Stomach smooth muscle (tissue), 2 donors: ENCODE measurements at regions not wholly inside any gene's neighbourhood (a gene's known extent, or its start where the extent isn't known, plus 50 kb on each side); places are given as distances from the start of the nearest gene placed in this dataset.

Source experiments
- H3K27ac ChIP-seq: one replicate; pipeline ENCODE4 v1.7.0; 2013; ENCODE audit warnings: mild to moderate bottlenecking, low read length, inconsistent platforms
- H3K27me3 ChIP-seq, 2 donors: one replicate each; pipeline ENCODE4 v1.7.0; 2013; ENCODE audit warnings: low read length in 2 of 2; ENCODE audit not compliant: insufficient read depth in 2 of 2, control insufficient read depth in 1 of 2
- H3K36me3 ChIP-seq, 2 donors: one replicate each; pipeline ENCODE4 v1.7.0; 2013; ENCODE audit warnings: low read length in 2 of 2; ENCODE audit not compliant: control insufficient read depth in 2 of 2, insufficient read depth in 2 of 2
- H3K4me1 ChIP-seq: one replicate; pipeline ENCODE4 v1.7.0; 2013; ENCODE audit warnings: low read length; ENCODE audit not compliant: control insufficient read depth, insufficient read depth
- H3K4me3 ChIP-seq, 2 donors: one replicate each; pipeline ENCODE4 v1.7.0; 2013; ENCODE audit warnings: low read length in 2 of 2
- H3K9ac ChIP-seq, 2 donors: one replicate each; pipeline ENCODE4 v1.7.0; 2013; ENCODE audit warnings: low read length in 2 of 2, mild to moderate bottlenecking in 1 of 2
- H3K9me3 ChIP-seq, 2 donors: one replicate each; pipeline ENCODE4 v1.7.0; 2013; ENCODE audit warnings: low read length in 2 of 2; ENCODE audit not compliant: control insufficient read depth in 2 of 2
- donor health status: healthy.
- donor health status: Pancreatic carcinoma.

DNA sequence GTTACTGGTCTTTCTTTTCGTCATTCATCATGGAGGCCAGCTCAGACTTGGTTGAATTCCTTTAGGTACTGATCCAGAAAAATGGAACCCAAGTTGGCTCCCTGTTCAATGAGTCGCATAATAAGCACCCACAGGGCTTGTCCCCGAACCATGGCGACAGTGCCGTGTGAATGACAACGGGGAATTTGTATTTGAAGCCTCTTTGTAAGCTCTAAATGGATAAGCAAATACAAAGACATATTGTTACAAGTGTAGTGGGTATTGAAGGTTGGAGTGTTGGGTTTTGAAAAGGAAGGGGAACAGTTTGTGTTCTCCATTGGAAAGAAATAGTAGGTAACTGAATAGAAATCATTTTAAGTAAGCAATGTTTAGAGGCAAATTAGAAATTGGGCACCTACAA lies 288.9 kb downstream of the SLC4A3 start:
- Histone ChIP-seq H3K27ac (no peak overlapping the region), H3K9ac (no peak overlapping the region), H3K36me3 (no peaks in the 10 kb centered on the region), H3K9me3 (no peaks in the 10 kb centered on the region), H3K27me3 (no peaks in the 10 kb centered on the region), H3K4me3 (no peak overlapping the region), H3K4me1 (peaks cover 6% of the 10 kb centered on the region)

GRCh38 chr2:219916726-219917440 lies 289.5 kb downstream of the SLC4A3 start:
- no peaks in the 10 kb centered on the region for H3K27me3 ChIP-seq
- H3K36me3 ChIP-seq, result no peaks in the 10 kb centered on the region
- no peak overlapping the region for H3K9ac ChIP-seq
- H3K4me3 ChIP-seq, result no peak overlapping the region
- H3K27ac ChIP-seq, result no peak overlapping the region
- H3K9me3 ChIP-seq, result no peaks in the 10 kb centered on the region
- H3K4me1 ChIP-seq, result peaks cover 6% of the 10 kb centered on the region

- no peak overlapping the region for H3K4me3 ChIP-seq
- no peaks in the 10 kb centered on the region for H3K9me3 ChIP-seq
- H3K9ac ChIP-seq, result no peak overlapping the region
- no peaks in the 10 kb centered on the region for H3K27me3 ChIP-seq
- H3K36me3 ChIP-seq, result no peaks in the 10 kb centered on the region
- no peaks in the 10 kb centered on the region for H3K4me1 ChIP-seq
- no peak overlapping the region for H3K27ac ChIP-seq
Measured at GRCh38 chr2:219918254-219918653, 290.8 kb downstream of the SLC4A3 start.

- Histone ChIP-seq H3K9me3 (no peaks in the 10 kb centered on the region), H3K27me3 (no peaks in the 10 kb centered on the region)
Measured at GRCh38 chr2:219918944-219919343, 291.5 kb downstream of the SLC4A3 start.

DNA sequence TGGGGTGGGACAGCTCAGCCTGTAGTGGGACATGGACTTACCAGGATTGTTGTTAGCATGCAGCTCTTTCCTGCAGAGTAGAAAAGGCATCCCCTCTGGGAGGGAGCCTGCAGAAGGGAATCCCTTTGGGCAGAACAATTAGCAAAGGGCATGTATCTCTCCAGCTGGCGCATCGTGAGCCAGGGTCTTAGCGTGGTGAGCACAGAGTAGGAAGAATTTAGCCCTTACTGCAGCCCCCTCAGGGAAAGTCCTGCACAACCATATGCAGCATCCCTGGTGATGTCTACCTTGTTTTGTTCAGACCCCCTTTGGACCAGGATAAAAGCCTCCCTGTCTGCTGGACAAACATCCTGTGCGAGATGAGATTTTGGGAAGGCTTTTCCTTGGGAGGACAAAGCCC lies 292.1 kb downstream of the SLC4A3 start:
- no peaks in the 10 kb centered on the region for H3K9me3 ChIP-seq
- H3K27ac ChIP-seq, result no peak overlapping the region
- H3K4me1 ChIP-seq, result no peaks in the 10 kb centered on the region
- H3K36me3 ChIP-seq, result no peaks in the 10 kb centered on the region
- H3K4me3 ChIP-seq, result no peak overlapping the region
- no peak overlapping the region for H3K9ac ChIP-seq
- no peaks in the 10 kb centered on the region for H3K27me3 ChIP-seq

More at GRCh38 chr2:219918944-219919343, 291.5 kb downstream of the SLC4A3 start:
- Histone ChIP-seq H3K4me1 (no peaks in the 10 kb centered on the region), H3K9ac (no peak overlapping the region), H3K4me3 (no peak overlapping the region), H3K27ac (no peak overlapping the region), H3K36me3 (no peaks in the 10 kb centered on the region)

DNA sequence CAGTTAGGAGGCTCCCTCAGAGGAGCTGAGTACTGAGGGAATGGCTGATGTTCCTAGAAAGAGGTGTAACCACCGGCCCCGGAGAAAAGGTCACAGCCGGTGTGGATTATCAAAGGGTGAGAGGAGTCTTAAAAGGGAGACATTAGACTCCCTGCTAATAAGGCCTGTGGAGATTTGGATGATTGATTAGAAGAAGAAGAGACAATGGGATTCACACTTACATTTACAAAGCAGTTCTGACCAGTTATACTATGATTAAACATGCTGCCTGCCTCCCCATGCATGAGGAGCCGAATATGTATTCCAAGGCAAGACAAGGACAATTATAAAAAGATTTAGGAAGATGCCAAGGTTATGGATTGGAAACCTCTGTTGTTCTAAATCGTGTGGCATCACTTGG lies 302.4 kb downstream of the SLC4A3 start:
- Histone ChIP-seq H3K27me3 (no peaks in the 10 kb centered on the region), H3K9ac (no peak overlapping the region), H3K36me3 (no peaks in the 10 kb centered on the region), H3K27ac (no peak overlapping the region), H3K4me3 (no peak overlapping the region), H3K4me1 (no peaks in the 10 kb centered on the region), H3K9me3 (no peaks in the 10 kb centered on the region)

DNA sequence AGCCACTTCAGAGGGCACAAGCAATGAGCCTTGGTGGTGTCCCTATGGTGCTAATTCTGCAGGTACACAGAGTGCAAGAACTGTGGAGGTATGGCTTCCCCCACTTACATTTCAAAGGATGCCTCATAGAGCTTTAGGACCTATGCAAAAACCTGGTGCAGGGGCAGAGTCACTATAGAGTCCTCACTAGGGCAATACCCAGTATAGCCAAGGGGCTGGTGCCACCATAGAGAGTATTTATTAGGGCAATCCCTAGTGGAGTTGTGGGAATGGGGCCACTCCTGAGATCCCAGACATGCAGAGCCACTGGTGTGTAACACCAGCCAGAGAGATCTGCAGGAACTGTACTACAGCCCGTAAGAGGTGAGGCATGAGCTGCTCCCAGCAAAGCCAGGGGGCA lies 312.2 kb downstream of the SLC4A3 start:
- Histone ChIP-seq H3K36me3 (no peaks in the 10 kb centered on the region), H3K27ac (no peak overlapping the region)

GRCh38 chr2:219944866-219945265 lies 317.4 kb downstream of the SLC4A3 start:
- no peak overlapping the region for H3K9ac ChIP-seq
- H3K27ac ChIP-seq, result no peak overlapping the region
- no peak overlapping the region for H3K4me3 ChIP-seq

More for the DNA sequence above, 312.2 kb downstream of the SLC4A3 start:
- no peaks in the 10 kb centered on the region for H3K4me1 ChIP-seq
- H3K9me3 ChIP-seq, result no peaks in the 10 kb centered on the region
- no peak overlapping the region for H3K9ac ChIP-seq
- H3K4me3 ChIP-seq, result no peak overlapping the region
- H3K27me3 ChIP-seq, result no peaks in the 10 kb centered on the region

GRCh38 chr2:219946021-219946420 lies 318.6 kb downstream of the SLC4A3 start:
- Histone ChIP-seq H3K27me3 (peaks cover 0 to 2% of the 10 kb centered on the region in 2 donors), H3K9me3 (no peaks in the 10 kb centered on the region), H3K4me3 (no peak overlapping the region), H3K4me1 (no peaks in the 10 kb centered on the region), H3K9ac (no peak overlapping the region), H3K36me3 (no peaks in the 10 kb centered on the region), H3K27ac (no peak overlapping the region)

More at GRCh38 chr2:219944866-219945265, 317.4 kb downstream of the SLC4A3 start:
- no peaks in the 10 kb centered on the region for H3K4me1 ChIP-seq
- no peaks in the 10 kb centered on the region for H3K9me3 ChIP-seq
- H3K36me3 ChIP-seq, result no peaks in the 10 kb centered on the region
- peaks cover 0 to 2% of the 10 kb centered on the region in 2 donors for H3K27me3 ChIP-seq

DNA sequence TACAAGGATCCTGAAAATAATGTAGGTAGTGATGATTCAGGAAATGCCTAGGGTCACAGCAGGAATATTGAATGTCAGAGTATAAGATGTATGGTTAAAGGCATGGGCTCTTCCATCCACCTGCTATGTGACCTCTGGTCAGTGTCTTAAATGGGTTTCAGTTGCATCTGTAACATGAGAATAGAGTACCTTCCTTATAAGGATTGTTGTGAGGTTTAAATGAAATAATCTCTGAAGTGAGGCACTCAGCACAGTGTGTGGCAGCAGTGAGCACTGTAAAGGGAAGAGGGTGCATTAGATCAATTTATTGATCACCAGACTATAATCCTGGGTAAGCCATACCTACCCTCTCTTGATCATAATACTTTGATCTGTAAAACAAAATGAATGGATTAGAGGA lies 319.1 kb downstream of the SLC4A3 start:
- Histone ChIP-seq H3K4me1 (no peaks in the 10 kb centered on the region), H3K9ac (no peak overlapping the region), H3K9me3 (no peaks in the 10 kb centered on the region), H3K36me3 (no peaks in the 10 kb centered on the region), H3K4me3 (no peak overlapping the region), H3K27me3 (peaks cover 0 to 2% of the 10 kb centered on the region in 2 donors), H3K27ac (no peak overlapping the region)

DNA sequence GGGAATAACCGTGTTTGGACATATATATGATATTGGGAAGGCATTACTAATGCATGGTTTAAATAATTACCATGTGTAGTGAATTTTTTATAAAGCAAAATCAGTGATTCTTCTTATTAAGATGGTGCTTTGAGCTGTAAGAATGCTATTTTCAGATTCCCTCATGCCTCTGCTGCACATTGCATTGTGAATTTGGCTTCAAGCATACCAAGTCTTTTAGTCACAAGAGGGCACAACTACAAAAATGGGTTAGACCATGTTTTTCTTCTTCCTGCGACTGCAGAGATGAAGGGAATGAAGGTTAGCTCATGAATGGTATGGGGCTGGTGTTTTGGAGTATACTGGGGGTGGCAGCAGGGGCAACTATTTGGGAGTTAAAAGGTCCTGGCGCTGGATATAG lies 320.1 kb downstream of the SLC4A3 start:
- no peaks in the 10 kb centered on the region for H3K4me1 ChIP-seq
- H3K36me3 ChIP-seq, result no peaks in the 10 kb centered on the region
- H3K9me3 ChIP-seq, result no peaks in the 10 kb centered on the region
- peaks cover 0 to 2% of the 10 kb centered on the region in 2 donors for H3K27me3 ChIP-seq
- H3K4me3 ChIP-seq, result no peak overlapping the region
- no peak overlapping the region for H3K27ac ChIP-seq
- no peak overlapping the region for H3K9ac ChIP-seq
